ENCODE measurements at regions not wholly inside any gene's neighbourhood (a gene's known extent, or its start where the extent isn't known, plus 50 kb on each side); places are given as distances from the start of the nearest gene placed in this dataset.

- Histone ChIP-seq H3K27ac (no peak overlapping the region), H3K4me3 (replicated peaks in 1 of 3) (no peak overlapping the region), H3K36me3 (no peaks in the 10 kb centered on the region), H3K4me1 (no peaks in the 10 kb centered on the region), H3K9me3 (no peaks in the 10 kb centered on the region), H3K27me3 (no peaks in the 10 kb centered on the region)
- WGBS, 2 donors, result 56 to 66% methylated on average over 7 of the region's 7 CpGs
- TF ChIP-seq POLR2A (IDR thresholded peaks at IDR 0.05) (no peak), CTCF (IDR thresholded peaks at IDR 0.05) (no peak)
- intact Hi-C loops (cut with DNase I), result no loop called here
- no peak for DNase-seq
Measured at GRCh38 chr9:107222020-107222522, 61.0 kb upstream of the RAD23B start.

- TF ChIP-seq CTCF (IDR thresholded peaks at IDR 0.05), result no peak
- TF ChIP-seq POLR2A (IDR thresholded peaks at IDR 0.05), result no peak
- H3K27ac ChIP-seq, result no peak overlapping the region
- H3K4me3 ChIP-seq (replicated peaks in 1 of 3), result no peak overlapping the region
- no peaks in the 10 kb centered on the region for H3K9me3 ChIP-seq
- H3K4me1 ChIP-seq, result no peaks in the 10 kb centered on the region
- WGBS, 2 donors, result 72 to 75% methylated on average over 2 of the region's 2 CpGs
- H3K36me3 ChIP-seq, result no peaks in the 10 kb centered on the region
- no peak for DNase-seq
- H3K27me3 ChIP-seq, result no peaks in the 10 kb centered on the region
- intact Hi-C loops (cut with DNase I), result no loop called here
Measured at GRCh38 chr9:107223381-107223780, 59.7 kb upstream of the RAD23B start.

GRCh38 chr9:107224252-107224651 lies 58.8 kb upstream of the RAD23B start:
- Histone ChIP-seq H3K27ac (no peak overlapping the region), H3K36me3 (no peaks in the 10 kb centered on the region), H3K4me3 (replicated peaks in 1 of 3) (no peak overlapping the region), H3K9me3 (no peaks in the 10 kb centered on the region), H3K27me3 (no peaks in the 10 kb centered on the region), H3K4me1 (no peaks in the 10 kb centered on the region)
- TF ChIP-seq POLR2A (IDR thresholded peaks at IDR 0.05) (no peak), CTCF (IDR thresholded peaks at IDR 0.05) (no peak)
- 81 to 87% methylated on average over 2 of the region's 2 CpGs for WGBS, 2 donors
- no peak for DNase-seq
- intact Hi-C loops (cut with DNase I), result no loop called here

GRCh38 chr9:107226421-107226820 lies 56.7 kb upstream of the RAD23B start:
- intact Hi-C loops (cut with DNase I), result no loop called here
- H3K27me3 ChIP-seq, result no peaks in the 10 kb centered on the region
- H3K36me3 ChIP-seq, result no peaks in the 10 kb centered on the region
- DNase-seq, result no peak
- H3K9me3 ChIP-seq, result no peaks in the 10 kb centered on the region
- H3K4me1 ChIP-seq, result no peaks in the 10 kb centered on the region
- H3K4me3 ChIP-seq (replicated peaks in 1 of 3), result no peak overlapping the region
- H3K27ac ChIP-seq, result no peak overlapping the region
- 83 to 87% methylated on average over 2 of the region's 2 CpGs for WGBS, 2 donors
- TF ChIP-seq CTCF (IDR thresholded peaks at IDR 0.05), result no peak
- no peak for TF ChIP-seq POLR2A (IDR thresholded peaks at IDR 0.05)

GRCh38 chr9:107227774-107228173 lies 55.3 kb upstream of the RAD23B start:
- WGBS, 2 donors, result 77 to 87% methylated on average over 3 of the region's 3 CpGs
- Histone ChIP-seq H3K27me3 (no peaks in the 10 kb centered on the region), H3K4me1 (no peaks in the 10 kb centered on the region), H3K36me3 (no peaks in the 10 kb centered on the region), H3K4me3 (replicated peaks in 1 of 3) (no peak overlapping the region), H3K27ac (no peak overlapping the region), H3K9me3 (no peaks in the 10 kb centered on the region)
- TF ChIP-seq POLR2A (IDR thresholded peaks at IDR 0.05) (no peak), CTCF (IDR thresholded peaks at IDR 0.05) (no peak)
- DNase-seq, result no peak
- intact Hi-C loops (cut with DNase I), result no loop called here

Measured in thyroid gland (tissue), 4 donors.